ENCODE measurements at regions not wholly inside any gene's neighbourhood (a gene's known extent, or its start where the extent isn't known, plus 50 kb on each side); places are given as distances from the start of the nearest gene placed in this dataset.

DNA sequence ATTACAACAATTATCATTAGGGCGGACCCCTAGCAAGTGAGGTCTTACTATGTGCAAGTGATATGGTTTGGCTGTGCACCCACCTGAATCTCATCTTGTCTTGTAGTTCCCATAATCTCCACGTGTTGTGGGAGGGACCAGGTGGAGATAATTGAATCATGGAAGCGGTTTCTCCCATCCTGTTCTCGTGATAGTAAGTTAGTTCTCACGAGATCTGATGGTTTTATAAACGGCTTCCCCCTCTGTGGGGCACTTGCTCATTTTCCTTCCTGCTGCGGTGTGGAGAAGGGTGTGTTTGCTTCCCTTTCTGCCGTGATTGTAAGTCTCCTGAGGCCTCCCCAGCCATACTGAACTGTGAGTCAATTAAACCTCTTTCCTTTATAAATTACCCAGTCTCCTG lies 96.1 kb upstream of the CDK6 start:
- no peak for TF ChIP-seq POLR2A (IDR thresholded peaks at IDR 0.05; ENCODE audit: extremely low read depth, insufficient read length)
- TF ChIP-seq, protein P1, sequence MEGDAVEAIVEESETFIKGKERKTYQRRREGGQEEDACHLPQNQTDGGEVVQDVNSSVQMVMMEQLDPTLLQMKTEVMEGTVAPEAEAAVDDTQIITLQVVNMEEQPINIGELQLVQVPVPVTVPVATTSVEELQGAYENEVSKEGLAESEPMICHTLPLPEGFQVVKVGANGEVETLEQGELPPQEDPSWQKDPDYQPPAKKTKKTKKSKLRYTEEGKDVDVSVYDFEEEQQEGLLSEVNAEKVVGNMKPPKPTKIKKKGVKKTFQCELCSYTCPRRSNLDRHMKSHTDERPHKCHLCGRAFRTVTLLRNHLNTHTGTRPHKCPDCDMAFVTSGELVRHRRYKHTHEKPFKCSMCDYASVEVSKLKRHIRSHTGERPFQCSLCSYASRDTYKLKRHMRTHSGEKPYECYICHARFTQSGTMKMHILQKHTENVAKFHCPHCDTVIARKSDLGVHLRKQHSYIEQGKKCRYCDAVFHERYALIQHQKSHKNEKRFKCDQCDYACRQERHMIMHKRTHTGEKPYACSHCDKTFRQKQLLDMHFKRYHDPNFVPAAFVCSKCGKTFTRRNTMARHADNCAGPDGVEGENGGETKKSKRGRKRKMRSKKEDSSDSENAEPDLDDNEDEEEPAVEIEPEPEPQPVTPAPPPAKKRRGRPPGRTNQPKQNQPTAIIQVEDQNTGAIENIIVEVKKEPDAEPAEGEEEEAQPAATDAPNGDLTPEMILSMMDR (IDR thresholded peaks at IDR 0.05; ENCODE audit: low read depth, low read length): no peak
